H9 (cell line): ENCODE measurements at regions not wholly inside any gene's neighbourhood (a gene's known extent, or its start where the extent isn't known, plus 50 kb on each side); places are given as distances from the start of the nearest gene placed in this dataset.
"Not testable (repeated sequence)": the region's sequence is repeated elsewhere in the genome, so short reads cannot be mapped to it uniquely, and the experiment has no call there.

ENCODE experiments used
- DNase-seq: peaks from one replicate; pipeline ENCODE4 v3.0.0-alpha.2; 2017
- H2AFZ ChIP-seq: one replicate; pipeline ENCODE4 v1.6.1; 2013; ENCODE audit warnings: mild to moderate bottlenecking, low read length, control low read depth, moderate library complexity
- H2AK5ac ChIP-seq: 2 replicates; pipeline ENCODE4 v1.6.1; 2013; ENCODE audit warnings: low read length, control low read depth, mixed read lengths; ENCODE audit not compliant: insufficient read length
- H2BK120ac ChIP-seq: one replicate; pipeline ENCODE4 v1.6.1; 2013; ENCODE audit warnings: low read depth, mild to moderate bottlenecking, low read length, control low read depth, inconsistent platforms; ENCODE audit not compliant: poor library complexity, severe bottlenecking
- H2BK12ac ChIP-seq: 2 replicates; pipeline ENCODE4 v1.6.1; 2013; ENCODE audit warnings: low read length, control low read depth, mixed read lengths, low read depth; ENCODE audit not compliant: insufficient read length
- H2BK15ac ChIP-seq: 2 replicates; pipeline ENCODE4 v1.6.1; 2013; ENCODE audit warnings: low read depth, low read length, control low read depth
- H2BK20ac ChIP-seq: one replicate; pipeline ENCODE4 v1.6.1; 2013; ENCODE audit warnings: low read depth, mild to moderate bottlenecking, low read length, control low read depth, inconsistent platforms; ENCODE audit not compliant: poor library complexity, severe bottlenecking
- H2BK5ac ChIP-seq: 2 replicates; pipeline ENCODE4 v1.6.1; 2013; ENCODE audit warnings: low read length, control low read depth, mixed read lengths; ENCODE audit not compliant: insufficient read length
- H3K14ac ChIP-seq: 2 replicates; pipeline ENCODE4 v1.6.1; 2013; ENCODE audit warnings: low read length, control low read depth; ENCODE audit not compliant: insufficient read depth
- H3K18ac ChIP-seq: 2 replicates; pipeline ENCODE4 v1.6.1; 2013; ENCODE audit warnings: low read depth, mild to moderate bottlenecking, mixed read lengths, low read length, control low read depth; ENCODE audit not compliant: insufficient read length
- H3K23ac ChIP-seq: 2 replicates; pipeline ENCODE4 v1.6.1; 2013; ENCODE audit warnings: low read length, control low read depth, mixed read lengths, low read depth; ENCODE audit not compliant: insufficient read length
- H3K23me2 ChIP-seq: 2 replicates; pipeline ENCODE4 v1.6.1; 2013; ENCODE audit warnings: low read depth, mild to moderate bottlenecking, mixed read lengths, low read length, control low read depth; ENCODE audit not compliant: insufficient read length, poor library complexity, severe bottlenecking
- H3K27ac ChIP-seq: 2 replicates; pipeline ENCODE4 v1.5.1; 2013; ENCODE audit warnings: low read length, control low read depth, mixed read lengths, low read depth; ENCODE audit not compliant: insufficient read length
- H3K27me3 ChIP-seq: 2 replicates; pipeline ENCODE4 v1.6.1; 2013; ENCODE audit warnings: low read length, control low read depth, inconsistent platforms; ENCODE audit not compliant: insufficient read depth
- H3K4ac ChIP-seq: 2 replicates; pipeline ENCODE4 v1.6.1; 2013; ENCODE audit warnings: low read depth, mild to moderate bottlenecking, control low read depth, inconsistent platforms, low read length, moderate library complexity
- H3K4me1 ChIP-seq: 2 replicates; pipeline ENCODE4 v1.6.1; 2013; ENCODE audit warnings: low read length, control low read depth, inconsistent platforms; ENCODE audit not compliant: insufficient read depth
- H3K4me2 ChIP-seq: 2 replicates; pipeline ENCODE4 v1.6.1; 2013; ENCODE audit warnings: low read length, control low read depth, mixed read lengths; ENCODE audit not compliant: insufficient read length, insufficient read depth
- H3K56ac ChIP-seq: 2 replicates; pipeline ENCODE4 v1.6.1; 2013; ENCODE audit warnings: low read depth, mild to moderate bottlenecking, mixed read lengths, low read length, control low read depth; ENCODE audit not compliant: insufficient read length
- H3K79me1 ChIP-seq: 2 replicates; pipeline ENCODE4 v1.6.1; 2013; ENCODE audit warnings: low read depth, mild to moderate bottlenecking, moderate library complexity, low read length, control low read depth, inconsistent platforms; ENCODE audit not compliant: insufficient read depth, poor library complexity, severe bottlenecking
- H3K79me2 ChIP-seq: 2 replicates; pipeline ENCODE4 v1.6.1; 2013; ENCODE audit warnings: low read length, control low read depth, inconsistent platforms; ENCODE audit not compliant: insufficient read depth
- H3K9ac ChIP-seq: 2 replicates; pipeline ENCODE4 v1.6.1; 2013; ENCODE audit warnings: low read length, control low read depth, mixed read lengths; ENCODE audit not compliant: insufficient read length; ENCODE audit errors: extremely low read depth
- H3K9me3 ChIP-seq: one replicate; pipeline ENCODE4 v1.6.1; 2013; ENCODE audit warnings: low read depth, low read length, inconsistent platforms; ENCODE audit not compliant: control insufficient read depth
- H3T11ph ChIP-seq: one replicate; pipeline ENCODE4 v1.6.1; 2013; ENCODE audit warnings: mild to moderate bottlenecking, low read length, control low read depth, inconsistent platforms
- H4K20me1 ChIP-seq: one replicate; pipeline ENCODE4 v1.6.1; 2013; ENCODE audit not compliant: control insufficient read depth, insufficient read length, insufficient read depth
- H4K5ac ChIP-seq: 2 replicates; pipeline ENCODE4 v1.6.1; 2013; ENCODE audit warnings: low read depth, mild to moderate bottlenecking, mixed read lengths, low read length, control low read depth; ENCODE audit not compliant: insufficient read length
- H4K8ac ChIP-seq: replicated peaks from 2 replicates; pipeline ENCODE4 v1.6.1; 2013; ENCODE audit warnings: low read length, control low read depth, mixed read lengths, low read depth; ENCODE audit not compliant: insufficient read length
- H4K91ac ChIP-seq: 2 replicates; pipeline ENCODE4 v1.6.1; 2013; ENCODE audit warnings: low read depth, mild to moderate bottlenecking, moderate library complexity, mixed read lengths, low read length, control low read depth; ENCODE audit not compliant: insufficient read length
- H3K27ac Mint-ChIP-seq, 3 experiments: 2 replicates in 2 of 3; 3 replicates in 1 of 3; pipeline ENCODE4 v1.8.0; 2020 to 2021; ENCODE audit warnings: mixed read lengths in 3 of 3, mild to moderate bottlenecking in 1 of 3, moderate library complexity in 1 of 3
- H3K27me3 Mint-ChIP-seq: 2 replicates; pipeline ENCODE4 v1.8.0; 2021; ENCODE audit warnings: low read depth, mild to moderate bottlenecking, moderate library complexity, mixed read lengths
- H3K36me3 Mint-ChIP-seq, 3 experiments: 2 replicates in 2 of 3; 3 replicates in 1 of 3; pipeline ENCODE4 v1.8.0; 2020 to 2021; ENCODE audit warnings: low read depth in 3 of 3, mixed read lengths in 3 of 3; ENCODE audit not compliant: insufficient read depth in 1 of 3
- H3K4me1 Mint-ChIP-seq, 2 experiments: 2 replicates each; pipeline ENCODE4 v1.8.0; 2020; ENCODE audit warnings: mixed read lengths in 2 of 2
- H3K4me3 Mint-ChIP-seq, 2 experiments: 2 replicates in 1 of 2; 3 replicates in 1 of 2; pipeline ENCODE4 v1.8.0; 2020 to 2021; ENCODE audit warnings: mild to moderate bottlenecking in 2 of 2, mixed read lengths in 2 of 2, moderate library complexity in 1 of 2
- H3K9me3 Mint-ChIP-seq, 2 experiments: 2 replicates in 1 of 2; 3 replicates in 1 of 2; pipeline ENCODE4 v1.8.0; 2020; ENCODE audit warnings: mild to moderate bottlenecking in 2 of 2, mixed read lengths in 2 of 2, moderate library complexity in 1 of 2
- CTCF ChIP-seq: fragments of 200-600 bp; sonication (generic); conservative IDR thresholded peaks from 3 replicates; pipeline ENCODE4 v1.8.0; 2021; ENCODE audit warnings: antibody characterized with exemption, mild to moderate bottlenecking
- WGBS: extraction: QIAGEN DNeasy Blood & Tissue Kit; methylation state at CpG from one replicate; pipeline ENCODE4 v1.1.7; 2013; ENCODE audit warnings: missing lambda C conversion rate, low lambda C conversion rate, mixed read lengths; ENCODE audit not compliant: insufficient read length; ENCODE audit errors: extremely low coverage; 5-methylcytosine and 5-hydroxymethylcytosine counted together

- H2BK15ac ChIP-seq = no peak overlapping the region
- TF ChIP-seq CTCF = no peak
- H3K4me1 ChIP-seq = no peaks in the 10 kb centered on the region
- no peak overlapping the region for H2BK120ac ChIP-seq
- H3K27ac Mint-ChIP-seq = no peak overlapping the region
- no peak overlapping the region for H3K4me2 ChIP-seq
- H3K27ac ChIP-seq = no peak overlapping the region
- H3K56ac ChIP-seq = no peak overlapping the region
- H3K27me3 Mint-ChIP-seq = peaks cover 11% of the 10 kb centered on the region
- no peak overlapping the region for H2AK5ac ChIP-seq
- H3K9me3 Mint-ChIP-seq = peaks cover 17 to 19% of the 10 kb centered on the region in 2 experiments
- no peaks in the 10 kb centered on the region for H3K79me1 ChIP-seq
- no peak overlapping the region for H3T11ph ChIP-seq
- no peak overlapping the region for H2AFZ ChIP-seq
- H3K4me1 Mint-ChIP-seq = peaks cover 6 to 9% of the 10 kb centered on the region in 2 experiments
- no peak overlapping the region for H2BK20ac ChIP-seq
- no peak overlapping the region for H3K4me3 Mint-ChIP-seq
- H3K9ac ChIP-seq = no peak overlapping the region
- DNase-seq = no peak
- H2BK12ac ChIP-seq = no peak overlapping the region
- H4K8ac ChIP-seq = no peak overlapping the region
- no peaks in the 10 kb centered on the region for H3K23me2 ChIP-seq
- H4K91ac ChIP-seq = no peak overlapping the region
- no peaks in the 10 kb centered on the region for H3K27me3 ChIP-seq
- no peaks in the 10 kb centered on the region for H4K20me1 ChIP-seq
- H3K23ac ChIP-seq = no peak overlapping the region
- H3K9me3 ChIP-seq = no peaks in the 10 kb centered on the region
- H3K36me3 Mint-ChIP-seq = peaks cover 0 to 6% (median 4%) of the 10 kb centered on the region in 3 experiments; a peak in 2 of 7 replicates
- no peak overlapping the region for H4K5ac ChIP-seq
- no peak overlapping the region for H3K18ac ChIP-seq
- H3K79me2 ChIP-seq = no peaks in the 10 kb centered on the region
- H3K14ac ChIP-seq = no peak overlapping the region
- H3K4ac ChIP-seq = no peak overlapping the region
- H2BK5ac ChIP-seq = no peak overlapping the region
Observed at GRCh38 chr14:37779480-37779879, 184.1 kb downstream of the TTC6 start.

GRCh38 chr14:37780731-37781130, 185.3 kb downstream of the TTC6 start:
- DNase-seq, H3T11ph ChIP-seq, H3K27ac ChIP-seq, H4K8ac ChIP-seq, H4K91ac ChIP-seq, H3K4me3 Mint-ChIP-seq, H3K36me3 Mint-ChIP-seq, H3K18ac ChIP-seq, H2AFZ ChIP-seq, H3K56ac ChIP-seq, H2AK5ac ChIP-seq, H3K23me2 ChIP-seq, H2BK12ac ChIP-seq, H3K27ac Mint-ChIP-seq, H3K14ac ChIP-seq, H3K79me1 ChIP-seq, H3K23ac ChIP-seq, H3K4me1 ChIP-seq, H2BK5ac ChIP-seq, H3K4ac ChIP-seq, H3K4me1 Mint-ChIP-seq, H3K4me2 ChIP-seq, H3K9me3 ChIP-seq, H2BK15ac ChIP-seq, H4K20me1 ChIP-seq, H3K27me3 ChIP-seq, H3K9ac ChIP-seq, H3K79me2 ChIP-seq, H4K5ac ChIP-seq, H2BK120ac ChIP-seq, H2BK20ac ChIP-seq: not testable (repeated sequence)
- no CpG with 5 or more reads among the region's 4 CpGs for WGBS
- Mint-ChIP-seq H3K27me3 (peaks cover 13% of the 10 kb centered on the region), H3K9me3 (peaks cover 16% of the 10 kb centered on the region in 2 experiments)
